ENCODE measurements at regions not wholly inside any gene's neighbourhood (a gene's known extent, or its start where the extent isn't known, plus 50 kb on each side); places are given as distances from the start of the nearest gene placed in this dataset.

DNA sequence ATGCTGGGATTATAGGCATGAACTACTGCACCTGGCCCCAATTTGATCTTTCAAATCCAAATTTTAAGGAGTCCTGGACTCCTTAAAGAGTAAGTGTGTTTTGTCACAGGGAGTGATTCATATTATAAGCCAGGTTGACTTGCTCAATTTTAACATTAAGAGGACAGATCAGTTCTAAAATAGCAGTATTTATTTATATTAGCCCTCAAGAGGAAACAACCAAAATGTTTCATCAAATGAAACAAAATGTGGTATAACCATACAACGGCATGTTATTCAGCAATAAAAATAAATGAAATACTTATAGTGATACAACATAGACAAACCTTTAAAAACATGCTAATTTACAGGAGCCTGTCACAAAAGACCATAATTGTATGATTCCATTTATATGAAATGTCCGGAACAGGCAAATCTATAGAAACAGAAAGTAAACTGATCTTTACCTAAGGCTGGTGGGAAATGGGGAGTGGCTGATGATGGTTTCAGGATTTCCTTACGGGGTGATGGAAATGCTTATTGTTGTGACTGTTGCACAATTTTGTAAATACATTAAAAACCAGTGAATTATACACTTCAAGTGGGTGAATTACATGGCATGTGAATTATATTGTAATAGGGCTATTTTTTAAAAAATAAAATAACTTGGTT lies 637.4 kb downstream of the MMUT start:
- H3K36me3 ChIP-seq (ENCODE audit: insufficient read depth, low read length): no peaks in the 10 kb centered on the region
- H3K27me3 ChIP-seq (ENCODE audit: insufficient read depth, low read length): no peaks in the 10 kb centered on the region
- H3K27ac ChIP-seq (ENCODE audit: low read depth, low read length): no peak overlapping the region
- H3K4me3 ChIP-seq (ENCODE audit: low read length): no peak overlapping the region
- no peaks in the 10 kb centered on the region; the same call in 1 of the 2 replicates for H3K4me1 ChIP-seq (ENCODE audit: insufficient read depth, low read length)
- no peak overlapping the region for H3K9ac ChIP-seq (ENCODE audit: low read depth, low read length)
- no peaks in the 10 kb centered on the region for H3K9me3 ChIP-seq (ENCODE audit: insufficient read depth, low read depth, low read length)
- WGBS: 100% methylated on average over 2 of the region's 3 CpGs

- no peak overlapping the region for H3K4me3 ChIP-seq (ENCODE audit: low read length)
- H3K27ac ChIP-seq (ENCODE audit: low read depth, low read length): no peak overlapping the region
- no peaks in the 10 kb centered on the region for H3K27me3 ChIP-seq (ENCODE audit: insufficient read depth, low read length)
- H3K9me3 ChIP-seq (ENCODE audit: insufficient read depth, low read depth, low read length): no peaks in the 10 kb centered on the region
- no peak overlapping the region for H3K9ac ChIP-seq (ENCODE audit: low read depth, low read length)
- no peaks in the 10 kb centered on the region for H3K36me3 ChIP-seq (ENCODE audit: insufficient read depth, low read length)
- no peaks in the 10 kb centered on the region for H3K4me1 ChIP-seq (ENCODE audit: insufficient read depth, low read length)
Observed at GRCh38 chr6:48818052-48818412, 645.0 kb downstream of the MMUT start.

DNA sequence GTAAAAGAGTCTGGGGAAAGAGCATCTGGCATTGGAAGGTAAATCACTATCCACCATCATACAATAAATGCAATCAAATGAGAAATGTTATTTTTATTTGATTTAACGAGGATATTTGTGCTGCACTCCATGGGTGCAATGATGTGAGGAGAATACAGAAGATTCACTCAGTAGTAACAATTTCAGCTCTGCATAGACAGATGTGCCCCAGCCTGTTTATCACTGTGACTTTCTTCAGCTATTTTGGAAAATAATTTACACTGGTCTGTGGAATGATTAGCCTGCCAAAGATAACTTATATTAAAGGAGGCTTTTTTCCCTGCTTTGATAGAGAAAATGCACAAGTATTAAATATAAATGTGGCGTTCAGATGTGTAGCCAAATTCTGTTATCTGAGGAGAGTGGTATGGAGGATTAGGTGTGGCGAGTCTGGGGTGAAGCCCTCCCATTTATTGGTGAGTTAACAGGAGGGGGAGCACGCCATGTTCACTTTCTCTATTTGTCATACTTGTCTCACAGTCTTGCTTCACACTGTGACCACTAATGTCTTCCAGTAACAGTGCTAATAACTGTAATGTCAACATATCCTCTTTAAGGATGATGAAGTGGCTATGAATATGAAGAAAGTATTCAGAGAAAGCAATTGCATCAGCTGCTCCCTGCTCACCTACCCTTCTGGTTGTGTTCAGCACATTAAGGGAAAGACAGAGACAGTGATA lies 645.6 kb downstream of the MMUT start:
- H3K4me1 ChIP-seq (ENCODE audit: insufficient read depth, low read length): no peaks in the 10 kb centered on the region
- H3K4me3 ChIP-seq (ENCODE audit: low read length): no peak overlapping the region
- WGBS: 70% methylated on average over 3 of the region's 4 CpGs
- no peaks in the 10 kb centered on the region for H3K9me3 ChIP-seq (ENCODE audit: insufficient read depth, low read depth, low read length)
- no peak overlapping the region for H3K27ac ChIP-seq (ENCODE audit: low read depth, low read length)
- H3K9ac ChIP-seq (ENCODE audit: low read depth, low read length): no peak overlapping the region
- no peaks in the 10 kb centered on the region for H3K27me3 ChIP-seq (ENCODE audit: insufficient read depth, low read length)
- no peaks in the 10 kb centered on the region for H3K36me3 ChIP-seq (ENCODE audit: insufficient read depth, low read length)

DNA sequence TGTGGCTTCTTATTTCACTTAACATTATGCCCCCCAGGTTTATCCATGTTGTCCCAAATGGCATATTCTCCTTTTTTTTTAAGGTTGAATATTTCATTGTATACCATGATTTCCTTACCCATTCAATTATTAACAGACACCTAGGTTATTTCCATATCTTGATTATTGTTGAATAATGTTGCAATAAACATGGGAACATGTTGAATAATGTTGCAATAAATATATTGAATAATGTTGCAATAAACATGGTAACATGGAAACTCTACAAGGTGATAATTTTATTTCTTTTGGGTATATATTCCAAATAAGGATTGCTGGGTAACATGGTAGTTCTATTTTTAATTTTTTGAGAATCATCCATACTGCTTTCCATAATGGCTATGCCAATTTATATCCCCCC lies 648.1 kb downstream of the MMUT start:
- Histone ChIP-seq H3K36me3 (ENCODE audit: insufficient read depth, low read length) (no peaks in the 10 kb centered on the region), H3K27ac (ENCODE audit: low read depth, low read length) (no peak overlapping the region), H3K4me3 (ENCODE audit: low read length) (no peak overlapping the region), H3K9ac (ENCODE audit: low read depth, low read length) (no peak overlapping the region), H3K4me1 (ENCODE audit: insufficient read depth, low read length) (no peaks in the 10 kb centered on the region), H3K9me3 (ENCODE audit: insufficient read depth, low read depth, low read length) (no peaks in the 10 kb centered on the region), H3K27me3 (ENCODE audit: insufficient read depth, low read length) (no peaks in the 10 kb centered on the region)

DNA sequence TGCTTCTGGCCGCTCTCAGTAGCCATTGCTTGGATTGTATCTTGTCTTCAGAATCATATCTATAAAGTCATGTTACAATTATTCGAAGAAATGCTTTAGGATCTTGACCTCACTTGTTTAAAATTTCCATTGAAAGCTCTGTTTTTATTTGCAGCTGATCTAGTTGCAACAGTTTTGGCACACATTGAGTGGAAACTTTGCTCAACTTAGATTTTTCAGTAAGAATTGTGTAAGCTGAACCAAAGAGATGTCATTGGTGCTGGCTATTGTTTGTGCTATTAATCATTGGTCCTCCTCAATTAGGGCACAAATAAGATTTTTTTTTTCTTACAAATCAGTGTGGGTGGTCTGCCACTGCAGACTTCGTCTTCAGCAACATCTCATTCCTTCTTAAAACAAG lies 649.2 kb downstream of the MMUT start:
- WGBS: 96% methylated on average over 3 of the region's 3 CpGs
- Histone ChIP-seq H3K27me3 (ENCODE audit: insufficient read depth, low read length) (no peaks in the 10 kb centered on the region), H3K9ac (ENCODE audit: low read depth, low read length) (no peak overlapping the region), H3K4me3 (ENCODE audit: low read length) (no peak overlapping the region), H3K4me1 (ENCODE audit: insufficient read depth, low read length) (no peaks in the 10 kb centered on the region), H3K36me3 (ENCODE audit: insufficient read depth, low read length) (no peaks in the 10 kb centered on the region), H3K27ac (ENCODE audit: low read depth, low read length) (no peak overlapping the region), H3K9me3 (ENCODE audit: insufficient read depth, low read depth, low read length) (no peaks in the 10 kb centered on the region)

DNA sequence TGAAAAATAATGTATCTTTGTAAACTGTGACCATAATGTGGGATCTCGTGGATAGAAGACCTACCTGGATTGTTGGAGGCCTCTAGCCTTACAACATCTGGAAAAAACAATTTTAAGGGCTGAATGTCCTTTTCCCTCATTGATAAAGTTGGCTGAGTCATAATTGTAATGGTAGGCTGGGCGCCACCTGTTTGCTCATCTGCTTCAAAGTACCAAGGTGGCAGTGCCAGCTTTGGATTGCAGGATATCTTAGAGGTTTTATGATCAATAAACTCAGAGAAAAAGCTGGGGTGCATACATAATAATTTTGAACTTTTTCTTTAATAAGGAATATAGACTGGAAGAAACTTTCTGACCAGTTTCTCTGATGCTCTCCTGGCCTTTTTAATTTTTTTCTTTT lies 653.4 kb downstream of the MMUT start:
- Histone ChIP-seq H3K36me3 (ENCODE audit: insufficient read depth, low read length) (no peaks in the 10 kb centered on the region), H3K4me3 (ENCODE audit: low read length) (no peak overlapping the region), H3K4me1 (ENCODE audit: insufficient read depth, low read length) (no peaks in the 10 kb centered on the region), H3K9ac (ENCODE audit: low read depth, low read length) (no peak overlapping the region), H3K27ac (ENCODE audit: low read depth, low read length) (no peak overlapping the region), H3K9me3 (ENCODE audit: insufficient read depth, low read depth, low read length) (no peaks in the 10 kb centered on the region), H3K27me3 (ENCODE audit: insufficient read depth, low read length) (no peaks in the 10 kb centered on the region)
- WGBS: 98% methylated on average over 2 of the region's 2 CpGs

DNA sequence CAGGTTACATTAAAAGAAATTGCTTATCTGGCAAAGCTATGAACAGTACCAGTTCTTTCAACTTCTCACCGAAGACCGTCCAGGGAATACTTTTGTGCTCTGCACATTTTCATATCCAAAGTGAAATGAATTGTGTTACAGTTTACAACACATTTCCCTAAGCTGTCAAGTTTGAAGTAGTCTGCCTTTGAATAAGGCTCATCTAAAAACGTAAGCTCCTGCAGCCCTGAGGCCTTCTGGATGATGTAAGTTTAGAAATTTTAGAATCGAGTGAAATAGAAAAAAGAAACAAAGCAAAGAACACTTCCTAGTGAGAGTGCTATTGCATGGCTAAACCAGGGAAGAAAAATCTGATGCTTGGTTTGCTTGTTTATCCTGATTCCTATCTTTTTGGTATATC lies 653.8 kb downstream of the MMUT start:
- H3K27me3 ChIP-seq (ENCODE audit: insufficient read depth, low read length): no peaks in the 10 kb centered on the region
- H3K9me3 ChIP-seq (ENCODE audit: insufficient read depth, low read depth, low read length): no peaks in the 10 kb centered on the region
- H3K9ac ChIP-seq (ENCODE audit: low read depth, low read length): no peak overlapping the region
- H3K4me3 ChIP-seq (ENCODE audit: low read length): no peak overlapping the region
- H3K4me1 ChIP-seq (ENCODE audit: insufficient read depth, low read length): no peaks in the 10 kb centered on the region
- 89% methylated on average over 4 of the region's 4 CpGs for WGBS
- no peak overlapping the region for H3K27ac ChIP-seq (ENCODE audit: low read depth, low read length)
- H3K36me3 ChIP-seq (ENCODE audit: insufficient read depth, low read length): no peaks in the 10 kb centered on the region

- Histone ChIP-seq H3K9me3 (ENCODE audit: insufficient read depth, low read depth, low read length) (no peaks in the 10 kb centered on the region), H3K4me3 (ENCODE audit: low read length) (no peak overlapping the region), H3K27ac (ENCODE audit: low read depth, low read length) (no peak overlapping the region), H3K27me3 (ENCODE audit: insufficient read depth, low read length) (no peaks in the 10 kb centered on the region), H3K9ac (ENCODE audit: low read depth, low read length) (no peak overlapping the region), H3K36me3 (ENCODE audit: insufficient read depth, low read length) (no peaks in the 10 kb centered on the region), H3K4me1 (ENCODE audit: insufficient read depth, low read length) (no peaks in the 10 kb centered on the region)
- WGBS: 100% methylated on average over 2 of the region's 3 CpGs
Observed at GRCh38 chr6:48798296-48798695, 664.8 kb downstream of the MMUT start.

- no peak overlapping the region for H3K4me3 ChIP-seq (ENCODE audit: low read length)
- H3K27me3 ChIP-seq (ENCODE audit: insufficient read depth, low read length): no peaks in the 10 kb centered on the region
- no peak overlapping the region for H3K27ac ChIP-seq (ENCODE audit: low read depth, low read length)
- no peak overlapping the region for H3K9ac ChIP-seq (ENCODE audit: low read depth, low read length)
- H3K4me1 ChIP-seq (ENCODE audit: insufficient read depth, low read length): no peaks in the 10 kb centered on the region
- WGBS: 93% methylated on average over 6 of the region's 6 CpGs
- no peaks in the 10 kb centered on the region for H3K9me3 ChIP-seq (ENCODE audit: insufficient read depth, low read depth, low read length)
- no peaks in the 10 kb centered on the region for H3K36me3 ChIP-seq (ENCODE audit: insufficient read depth, low read length)
Observed at GRCh38 chr6:48782225-48782624, 671.2 kb upstream of the PTCHD4 start.

DNA sequence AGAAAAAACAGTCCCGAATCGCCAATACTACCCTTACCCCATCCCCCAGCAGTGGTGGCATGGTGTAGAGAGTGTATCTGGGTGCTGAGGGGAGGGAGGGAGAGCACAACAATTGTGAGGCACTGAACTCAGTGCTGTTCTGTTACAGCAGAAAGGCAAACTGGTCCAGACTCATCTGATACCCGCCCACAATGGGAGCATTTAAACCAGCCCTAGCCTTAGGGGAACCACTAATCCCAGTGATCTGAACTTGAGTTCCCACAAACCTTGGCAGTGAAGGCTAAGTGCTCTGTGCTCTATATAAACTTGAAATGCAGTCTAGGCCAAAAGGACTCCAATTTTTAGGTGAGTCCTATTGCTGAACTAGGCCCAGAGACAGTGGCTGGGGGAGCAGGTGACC lies 666.4 kb upstream of the PTCHD4 start:
- Histone ChIP-seq H3K4me1 (ENCODE audit: insufficient read depth, low read length) (no peaks in the 10 kb centered on the region), H3K27ac (ENCODE audit: low read depth, low read length) (no peak overlapping the region), H3K9ac (ENCODE audit: low read depth, low read length) (no peak overlapping the region), H3K27me3 (ENCODE audit: insufficient read depth, low read length) (no peaks in the 10 kb centered on the region), H3K4me3 (ENCODE audit: low read length) (no peak overlapping the region), H3K36me3 (ENCODE audit: insufficient read depth, low read length) (no peaks in the 10 kb centered on the region), H3K9me3 (ENCODE audit: insufficient read depth, low read depth, low read length) (no peaks in the 10 kb centered on the region)
- WGBS: 91% methylated on average over 1 of the region's 3 CpGs

DNA sequence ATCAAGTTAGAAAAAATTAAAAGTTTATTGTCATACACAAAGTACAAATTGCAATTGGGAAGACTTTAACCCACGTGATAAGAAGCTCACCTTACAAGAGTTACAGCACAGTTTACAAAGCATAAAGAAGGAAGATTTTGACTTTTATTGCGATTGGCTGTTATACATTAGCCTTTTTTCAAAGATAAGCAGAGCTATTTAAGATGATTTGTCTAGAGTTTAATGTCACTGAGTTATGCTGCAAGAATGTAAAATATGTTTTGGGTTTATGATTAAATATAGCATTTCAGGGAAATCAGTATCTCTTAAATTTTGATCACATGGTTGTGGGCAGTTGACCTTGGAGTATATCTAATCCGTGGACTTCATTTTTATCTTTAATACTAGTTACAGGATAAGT lies 664.2 kb upstream of the PTCHD4 start:
- no peak overlapping the region for H3K9ac ChIP-seq (ENCODE audit: low read depth, low read length)
- no peak overlapping the region for H3K4me3 ChIP-seq (ENCODE audit: low read length)
- H3K36me3 ChIP-seq (ENCODE audit: insufficient read depth, low read length): no peaks in the 10 kb centered on the region

GRCh38 chr6:48774276-48774675 lies 663.3 kb upstream of the PTCHD4 start:
- WGBS: 100% methylated on average over 1 of the region's 1 CpG
- Histone ChIP-seq H3K4me1 (ENCODE audit: insufficient read depth, low read length) (no peaks in the 10 kb centered on the region), H3K27ac (ENCODE audit: low read depth, low read length) (no peak overlapping the region), H3K27me3 (ENCODE audit: insufficient read depth, low read length) (no peaks in the 10 kb centered on the region), H3K36me3 (ENCODE audit: insufficient read depth, low read length) (no peaks in the 10 kb centered on the region), H3K4me3 (ENCODE audit: low read length) (no peak overlapping the region), H3K9me3 (ENCODE audit: insufficient read depth, low read depth, low read length) (no peaks in the 10 kb centered on the region), H3K9ac (ENCODE audit: low read depth, low read length) (no peak overlapping the region)

More for the DNA sequence above, 664.2 kb upstream of the PTCHD4 start:
- no peaks in the 10 kb centered on the region for H3K27me3 ChIP-seq (ENCODE audit: insufficient read depth, low read length)
- H3K27ac ChIP-seq (ENCODE audit: low read depth, low read length): no peak overlapping the region
- no peaks in the 10 kb centered on the region for H3K9me3 ChIP-seq (ENCODE audit: insufficient read depth, low read depth, low read length)
- H3K4me1 ChIP-seq (ENCODE audit: insufficient read depth, low read length): no peaks in the 10 kb centered on the region
- WGBS: 100% methylated on average over 2 of the region's 3 CpGs

Data from HUES64 (cell line).